IPS-NIHi11 (cell line): ENCODE measurements at regions not wholly inside any gene's neighbourhood (a gene's known extent, or its start where the extent isn't known, plus 50 kb on each side); places are given as distances from the start of the nearest gene placed in this dataset.

Experiments
- DNase-seq: peaks from one replicate; pipeline ENCODE4 v3.0.0; 2012; ENCODE audit warnings: mixed read lengths, low spot score

GRCh38 chr10:10853954-10854353 lies 163.7 kb upstream of the CELF2 start:
- no peak for DNase-seq

- no peak for DNase-seq
Observed at GRCh38 chr10:10854725-10855124, 162.9 kb upstream of the CELF2 start.

GRCh38 chr10:10855151-10855581 lies 162.5 kb upstream of the CELF2 start:
- DNase-seq, result no peak

- DNase-seq, result no peak
Observed at GRCh38 chr10:10860455-10860976, 157.2 kb upstream of the CELF2 start.

- no peak for DNase-seq
Observed at GRCh38 chr10:10865303-10865702, 152.4 kb upstream of the CELF2 start.

- DNase-seq, result no peak
Observed at GRCh38 chr10:10865913-10866312, 151.8 kb upstream of the CELF2 start.

GRCh38 chr10:10869592-10869991 lies 148.1 kb upstream of the CELF2 start:
- no peak for DNase-seq

GRCh38 chr10:10870523-10871241 lies 147.0 kb upstream of the CELF2 start:
- DNase-seq, result no peak

GRCh38 chr10:10871352-10871751 lies 146.3 kb upstream of the CELF2 start:
- no peak for DNase-seq

GRCh38 chr10:10872035-10872673 lies 145.5 kb upstream of the CELF2 start:
- no peak for DNase-seq

GRCh38 chr10:10872764-10873163 lies 144.9 kb upstream of the CELF2 start:
- DNase-seq, result no peak

GRCh38 chr10:10873289-10873688 lies 144.4 kb upstream of the CELF2 start:
- DNase-seq, result no peak

- DNase-seq, result no peak
Observed at GRCh38 chr10:10873915-10874314, 143.8 kb upstream of the CELF2 start.

GRCh38 chr10:10878963-10879362 lies 138.7 kb upstream of the CELF2 start:
- DNase-seq, result no peak

GRCh38 chr10:10881117-10881813 lies 136.4 kb upstream of the CELF2 start:
- no peak for DNase-seq

- DNase-seq, result no peak
Observed at GRCh38 chr10:10883737-10884136, 133.9 kb upstream of the CELF2 start.

GRCh38 chr10:10886861-10887531 lies 130.7 kb upstream of the CELF2 start:
- no peak for DNase-seq

GRCh38 chr10:10891124-10892082 lies 126.3 kb upstream of the CELF2 start:
- DNase-seq, result no peak

- no peak for DNase-seq
Observed at GRCh38 chr10:10892290-10892875, 125.3 kb upstream of the CELF2 start.

GRCh38 chr10:10897400-10897799 lies 120.3 kb upstream of the CELF2 start:
- DNase-seq, result no peak

- no peak for DNase-seq
Observed at GRCh38 chr10:10901906-10902305, 115.8 kb upstream of the CELF2 start.
